ENCODE measurements at regions not wholly inside any gene's neighbourhood (a gene's known extent, or its start where the extent isn't known, plus 50 kb on each side); places are given as distances from the start of the nearest gene placed in this dataset.
"Not testable (repeated sequence)": the region's sequence is repeated elsewhere in the genome, so short reads cannot be mapped to it uniquely, and the experiment has no call there.

DNA sequence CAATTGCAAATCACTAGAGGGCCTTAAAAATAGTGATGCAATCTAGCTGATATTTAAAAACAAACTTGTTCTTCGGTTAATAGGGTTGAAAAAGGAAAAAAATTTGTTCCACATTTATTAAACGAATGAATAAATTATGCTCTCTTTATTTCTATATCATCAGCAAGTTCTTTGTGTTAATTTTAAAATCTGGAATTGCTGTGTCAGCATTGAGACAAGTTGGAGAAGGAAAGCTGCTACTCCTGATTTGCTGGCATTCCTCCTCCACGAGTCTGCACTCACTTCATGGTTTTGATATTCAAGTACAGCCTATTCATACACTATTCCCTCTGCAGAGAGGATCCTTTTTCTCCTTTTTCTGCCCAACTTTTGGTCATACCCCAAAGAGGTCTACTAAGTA is 117.6 kb downstream of the MRPL39 start:
- no peak for DNase-seq

DNA sequence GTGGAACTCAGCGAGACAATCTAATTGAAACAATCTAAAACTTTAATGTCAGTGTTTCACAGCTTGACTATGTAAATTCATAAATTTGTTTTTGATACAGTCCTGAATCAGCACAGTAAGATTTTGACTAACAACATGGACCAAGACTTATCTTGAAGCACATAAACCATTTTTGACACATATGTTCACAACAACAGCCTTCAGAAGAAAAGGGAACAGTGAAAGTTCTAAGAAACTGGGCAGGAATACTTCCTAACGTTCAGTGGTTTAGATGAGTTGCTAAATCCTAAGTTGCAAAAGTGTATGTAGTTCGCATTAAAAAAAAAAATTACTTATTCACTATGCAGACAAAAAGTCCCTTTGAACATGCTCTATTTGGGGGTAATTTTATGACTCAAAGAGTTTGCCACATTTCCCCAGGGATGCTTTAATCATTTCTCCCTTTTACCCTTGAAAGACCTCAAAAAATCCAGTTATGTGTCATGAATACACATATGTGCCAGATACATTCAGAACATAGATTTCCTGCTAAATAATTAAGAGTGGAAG is 120.2 kb downstream of the MRPL39 start:
- no peak for DNase-seq

DNA sequence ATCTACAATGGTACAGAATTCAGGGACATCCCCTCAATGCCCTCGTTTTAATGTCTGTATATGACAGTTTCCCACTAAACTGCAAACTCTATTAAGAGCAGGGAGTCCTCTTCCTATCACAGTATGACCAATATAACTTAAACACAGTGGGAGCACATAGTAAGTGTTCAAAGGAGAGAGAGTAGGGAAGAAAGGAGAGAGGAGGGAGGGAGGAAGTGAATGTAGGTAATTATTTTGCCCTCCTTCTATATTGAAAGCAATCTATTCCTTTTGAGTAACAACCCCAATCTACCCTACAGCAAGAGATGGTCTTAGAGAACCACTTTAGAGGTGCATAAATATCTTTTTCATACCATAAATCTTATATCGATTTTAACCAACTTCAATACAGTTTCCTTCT is 121.4 kb downstream of the MRPL39 start:
- no peak for DNase-seq

DNA sequence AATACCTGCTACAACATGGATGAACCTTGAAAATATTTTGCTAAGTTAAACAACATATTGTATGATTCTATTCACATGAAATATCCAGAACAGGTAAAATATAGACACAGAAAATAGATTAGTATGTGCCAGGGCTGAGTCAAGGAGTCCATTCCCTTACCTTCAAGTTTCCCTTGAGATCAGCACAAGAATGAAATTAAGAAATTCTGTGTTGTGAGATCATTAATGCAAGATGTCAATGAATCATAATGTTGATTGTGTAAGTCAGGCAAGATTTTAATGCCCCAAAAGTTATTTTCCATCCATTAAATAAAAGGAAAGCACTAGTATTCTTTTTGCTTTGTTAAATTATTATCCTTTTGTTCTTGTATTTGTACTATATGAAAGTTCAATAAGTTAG is 139.4 kb downstream of the MRPL39 start:
- no peak for DNase-seq

DNA sequence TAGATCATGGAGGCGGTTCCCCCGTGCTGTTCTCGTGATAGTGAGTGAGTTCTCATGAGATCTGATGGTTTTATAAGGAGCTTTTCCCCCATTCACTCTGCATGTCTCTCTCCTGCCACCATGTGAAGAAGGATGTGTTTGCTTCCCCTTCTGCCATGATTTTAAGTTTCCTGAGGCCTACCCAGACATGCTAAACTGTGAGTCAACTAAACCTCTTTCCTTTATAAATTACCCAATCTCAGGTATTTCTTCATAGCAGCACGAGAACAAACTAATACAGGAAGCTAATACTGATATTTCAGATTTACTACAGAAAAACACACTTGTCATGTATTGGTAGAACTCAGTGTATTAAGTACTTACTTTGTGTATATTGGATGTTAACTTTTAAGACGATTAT is 140.2 kb downstream of the MRPL39 start:
- not testable (repeated sequence) for DNase-seq

DNA sequence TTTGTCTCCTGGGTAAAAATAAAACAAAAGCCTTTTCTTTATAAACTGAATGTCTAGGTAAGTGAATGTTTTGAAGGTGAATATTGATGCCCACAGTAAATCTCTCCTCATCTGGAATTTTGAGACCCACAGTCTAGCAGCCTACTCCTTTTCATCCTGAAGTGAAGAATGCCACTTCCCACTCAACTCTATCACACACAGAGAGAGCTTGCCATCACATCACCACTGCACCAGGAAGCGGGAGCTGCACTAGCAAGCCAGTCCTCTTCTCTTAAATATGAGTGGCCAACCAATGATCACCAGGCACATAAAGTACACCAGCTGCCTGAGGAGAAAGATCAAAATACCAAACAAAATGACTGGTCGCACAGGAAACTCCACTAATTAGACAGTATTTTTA is 140.8 kb downstream of the MRPL39 start:
- no peak for DNase-seq

DNA sequence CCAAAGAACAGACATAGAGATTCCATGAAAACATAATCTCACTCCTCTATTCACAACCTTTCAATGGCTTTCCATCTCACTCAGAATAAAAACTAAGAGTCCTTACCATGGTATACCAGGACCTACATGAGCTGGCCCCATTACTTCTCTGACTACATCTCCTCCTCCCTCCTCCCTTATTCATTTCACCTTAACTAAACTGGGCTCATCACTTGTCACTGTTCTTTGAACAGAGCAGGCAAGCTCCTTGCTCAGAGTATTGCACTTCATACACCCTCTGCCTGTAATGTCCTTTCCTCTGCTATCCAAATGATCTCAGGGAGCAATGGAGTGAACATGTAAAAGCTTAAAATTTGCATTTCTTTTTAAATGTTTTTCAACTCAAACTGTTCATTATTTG is 142.0 kb downstream of the MRPL39 start:
- no peak for DNase-seq

DNA sequence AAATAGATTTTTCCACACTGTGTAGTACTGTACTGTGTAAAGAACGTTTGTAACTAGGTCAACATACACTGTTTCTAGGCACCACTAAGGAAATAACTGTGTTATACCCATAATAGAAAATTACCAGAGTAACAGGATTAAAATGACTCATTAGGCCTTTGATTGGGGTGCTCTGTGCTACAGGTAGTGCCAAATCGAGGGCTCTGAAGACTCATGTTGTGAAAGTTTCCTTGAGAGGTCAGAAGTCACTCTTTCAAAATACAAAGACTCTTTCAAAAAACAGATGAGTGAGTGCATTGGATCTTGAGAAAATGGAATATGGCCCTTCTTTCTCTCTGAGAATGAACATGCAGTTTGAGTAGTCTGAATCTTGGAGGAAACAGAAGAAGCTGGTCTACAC is 143.0 kb downstream of the MRPL39 start:
- no peak for DNase-seq

DNA sequence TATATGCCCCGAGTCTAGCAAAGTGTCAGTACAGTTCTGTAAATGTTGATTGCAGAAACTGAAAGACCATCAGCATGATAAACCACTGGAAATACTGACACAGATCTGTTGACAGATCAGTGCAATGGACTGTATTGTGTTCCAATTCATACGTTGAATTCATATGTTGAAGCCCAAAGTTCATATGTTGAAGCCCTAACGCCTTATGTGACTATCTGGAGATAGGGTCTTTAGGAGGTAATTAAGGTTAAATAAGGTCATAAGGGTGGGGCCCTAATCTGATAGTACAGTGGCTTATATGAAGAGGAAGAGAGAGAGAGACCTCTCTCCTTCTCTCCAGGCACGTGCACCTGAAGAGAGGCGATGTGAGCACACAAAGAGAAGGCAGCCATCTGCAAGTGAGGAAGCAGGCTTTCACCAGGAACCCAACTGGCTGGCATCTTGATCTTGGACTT is 144.7 kb downstream of the MRPL39 start:
- no peak for DNase-seq

DNA sequence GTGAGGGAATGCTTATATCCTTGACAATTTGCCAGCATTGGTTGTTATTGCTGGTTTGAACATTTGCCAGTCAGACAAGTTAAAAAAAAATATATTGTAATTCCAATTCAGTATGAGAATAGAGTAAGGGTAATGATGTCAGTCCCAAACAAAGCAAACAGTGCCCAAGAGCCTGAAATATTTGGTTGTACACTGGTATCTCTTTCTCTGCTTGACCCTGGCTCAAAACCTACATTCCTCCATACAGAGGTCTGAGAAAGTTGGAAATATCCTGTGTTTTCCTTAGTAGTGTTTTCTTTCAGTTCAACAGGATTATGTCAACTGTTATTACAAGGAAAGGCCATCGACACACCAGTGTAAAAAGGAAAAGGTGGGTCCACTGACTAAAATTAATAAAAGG is 145.6 kb downstream of the MRPL39 start:
- no peak for DNase-seq

DNA sequence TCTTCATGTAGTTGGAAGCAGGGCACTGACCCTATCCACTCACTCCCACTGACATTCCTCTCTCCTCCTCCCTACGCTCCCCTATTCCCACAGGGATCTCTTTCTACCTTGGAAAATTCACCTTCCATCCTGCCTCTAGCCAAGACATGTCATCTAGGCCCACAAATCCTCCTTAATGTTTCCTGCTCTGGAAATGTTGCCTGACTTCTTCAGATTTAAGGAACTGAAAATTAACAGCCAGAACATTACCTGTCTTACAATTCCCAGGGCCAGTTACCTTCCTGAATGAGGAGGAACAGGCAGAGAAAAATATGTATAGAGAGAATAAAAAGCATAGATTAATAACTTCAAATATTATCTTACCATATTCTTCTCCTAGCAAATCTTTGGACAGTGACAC is 147.3 kb downstream of the MRPL39 start:
- no peak for DNase-seq

DNA sequence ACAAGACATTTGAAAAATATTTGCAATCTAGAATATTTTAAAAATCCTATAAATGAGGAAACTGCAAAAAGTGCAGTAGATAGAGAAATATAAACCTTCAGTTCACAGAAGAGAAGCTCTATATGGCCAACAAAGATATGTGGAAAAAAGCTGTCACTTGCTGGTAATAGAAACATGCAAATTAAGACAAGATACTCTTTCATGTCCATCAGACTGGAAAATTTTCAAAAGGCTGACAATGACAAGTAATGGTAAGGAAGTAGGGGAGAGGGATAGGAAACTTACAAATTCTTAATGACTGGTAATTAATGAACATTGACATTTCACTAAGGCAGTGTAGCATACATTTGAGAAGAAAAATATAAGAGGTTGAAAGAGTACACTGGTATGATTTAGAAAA is 147.9 kb downstream of the MRPL39 start:
- DNase-seq = no peak

DNA sequence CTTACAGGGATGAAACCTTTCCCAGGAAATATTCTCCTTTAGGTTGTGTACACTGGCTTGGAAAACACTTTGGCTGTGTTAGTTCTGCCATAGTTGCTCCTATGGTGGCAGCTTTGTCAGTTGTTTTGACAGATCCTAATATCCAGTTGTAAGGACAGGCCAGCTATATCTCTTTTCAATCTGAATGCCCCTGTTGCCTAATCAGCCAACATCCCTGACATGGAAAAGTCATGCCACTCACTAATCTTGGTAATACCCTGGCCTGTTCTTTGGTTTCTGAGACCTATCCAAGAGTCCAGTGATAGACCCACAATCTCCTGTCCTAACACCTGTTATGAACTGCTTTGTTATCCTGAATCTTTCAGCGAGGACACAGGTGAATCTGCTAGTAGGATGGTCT is 148.8 kb downstream of the MRPL39 start:
- DNase-seq = no peak

DNA sequence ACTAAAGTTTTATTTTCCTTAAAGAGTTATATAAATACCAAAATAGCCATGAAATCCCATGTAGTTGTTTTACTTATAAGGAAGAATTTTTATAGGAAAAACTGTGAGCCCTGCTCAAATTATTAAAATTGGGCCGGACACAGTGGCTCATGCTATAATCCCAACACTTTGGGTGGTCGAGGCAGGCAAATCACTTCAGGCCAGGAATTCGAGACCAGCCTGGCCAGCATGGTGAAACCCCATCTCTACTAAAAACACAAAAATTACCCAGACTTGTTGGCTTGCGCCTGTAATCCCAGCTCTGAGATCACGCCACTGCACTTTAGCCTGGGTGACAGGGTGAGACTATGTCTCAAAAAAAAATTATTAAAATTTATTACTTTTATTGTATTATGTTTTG is 149.3 kb downstream of the MRPL39 start:
- DNase-seq = no peak

DNA sequence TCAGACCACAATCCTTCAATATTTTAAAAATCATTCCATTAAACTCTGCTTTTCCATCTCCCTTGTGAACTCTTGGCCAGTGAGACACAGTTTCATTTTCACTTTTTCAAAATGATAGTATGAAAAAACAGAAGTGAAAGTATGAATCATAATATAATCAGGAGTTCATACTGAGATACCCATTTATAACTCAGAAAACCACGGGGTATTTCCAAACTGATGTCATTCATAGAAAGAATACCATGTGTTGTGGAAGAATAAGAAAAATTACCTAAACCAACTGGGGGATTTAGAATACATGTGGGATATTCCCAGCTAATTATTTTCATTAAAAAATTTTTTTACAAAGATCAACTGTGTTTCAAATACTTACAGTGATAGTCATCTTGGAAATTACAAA is 149.9 kb downstream of the MRPL39 start:
- DNase-seq = no peak

DNA sequence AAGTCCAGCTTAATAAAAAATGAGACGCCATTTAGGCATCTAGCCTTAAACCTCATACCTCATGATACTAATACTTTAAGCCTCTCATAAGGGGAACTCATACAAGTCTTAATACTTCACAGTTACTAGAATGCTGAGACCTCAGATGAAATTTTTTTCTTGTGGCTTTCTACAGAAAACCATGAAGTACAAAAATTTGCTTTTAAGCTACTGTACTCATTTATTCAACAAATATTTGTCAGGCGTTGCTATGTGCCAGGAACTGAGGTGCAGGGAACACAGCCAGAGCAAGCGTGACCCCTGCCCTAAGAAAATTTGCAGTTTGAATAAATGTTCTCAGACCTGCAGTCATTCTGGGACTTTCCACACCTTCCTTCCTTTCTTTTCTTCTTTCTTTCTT is 150.6 kb downstream of the MRPL39 start:
- DNase-seq = no peak

DNA sequence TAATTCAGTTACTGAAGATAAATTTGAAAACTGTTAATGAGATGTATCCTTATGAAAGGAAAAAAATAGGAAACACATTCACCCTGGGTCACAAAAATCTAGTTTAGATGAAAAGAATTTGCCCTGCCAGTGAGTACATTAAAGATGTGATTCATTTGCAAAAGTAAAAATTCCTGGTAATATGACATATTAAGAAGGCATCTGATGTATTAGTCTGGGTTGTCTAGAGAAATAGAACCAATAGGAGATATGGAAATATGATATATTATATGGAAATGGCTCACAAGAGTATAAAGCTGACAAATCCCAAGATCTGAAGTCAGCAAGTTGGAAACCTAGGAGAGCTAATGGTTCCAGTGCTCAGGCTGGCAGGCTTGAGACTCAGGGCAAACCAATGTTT is 153.8 kb downstream of the MRPL39 start:
- no peak for DNase-seq

DNA sequence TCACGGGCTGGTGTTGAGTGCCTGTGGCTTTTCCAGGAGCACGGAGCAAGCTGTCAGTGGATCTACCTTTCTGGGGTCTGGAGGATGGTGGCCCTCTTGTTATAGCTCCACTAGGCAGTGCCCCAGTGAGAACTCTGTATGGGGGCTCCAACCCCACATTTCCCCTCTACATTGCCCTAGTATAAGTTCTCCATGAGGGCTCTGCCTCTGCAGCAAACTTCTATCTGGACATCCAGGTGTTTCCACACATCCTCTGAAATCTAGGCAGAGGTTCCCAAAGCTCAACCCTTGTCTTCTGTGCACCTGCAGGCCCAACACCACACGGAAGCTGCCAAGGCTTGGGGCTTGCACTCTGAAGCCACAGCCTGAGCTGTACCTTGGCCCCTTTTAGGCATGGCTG is 157.3 kb downstream of the MRPL39 start:
- DNase-seq = no peak

DNA sequence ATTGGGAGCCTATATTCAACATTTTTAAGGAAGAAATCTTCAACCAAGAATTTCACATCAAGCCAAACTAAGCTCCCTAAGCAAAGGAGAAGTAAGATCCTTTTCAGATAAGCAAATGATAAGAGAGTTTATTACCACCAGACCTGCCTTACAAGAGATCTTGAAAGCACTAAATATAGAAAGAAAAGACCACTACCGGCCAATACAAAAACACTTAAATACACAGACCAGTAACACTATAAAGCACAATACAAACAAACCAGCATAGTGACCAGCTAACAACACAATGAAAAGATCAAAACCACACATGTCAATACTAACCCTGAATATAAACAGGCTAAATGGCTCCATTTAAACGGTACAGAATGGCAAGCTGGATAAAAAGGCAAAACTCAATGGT is 165.4 kb downstream of the MRPL39 start:
- no peak for DNase-seq

DNA sequence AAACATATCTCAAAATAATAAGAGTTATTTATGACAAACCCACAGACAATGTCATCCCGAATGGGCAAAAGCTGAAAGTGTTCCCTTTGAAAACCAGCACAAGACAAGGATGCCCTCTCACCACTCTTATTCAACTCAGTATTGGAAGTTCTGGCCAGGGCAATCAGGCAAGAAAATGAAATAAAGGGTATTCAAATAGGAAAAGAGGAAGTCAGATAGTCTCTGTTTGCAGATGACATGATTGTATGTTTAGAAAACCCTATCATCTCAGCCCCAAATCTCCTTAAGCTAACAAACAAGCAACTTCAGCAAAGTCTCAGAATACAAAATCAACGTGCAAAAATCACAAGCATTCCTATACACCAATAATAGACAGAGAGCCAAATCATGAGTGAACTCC is 169.8 kb downstream of the MRPL39 start:
- not testable (repeated sequence) for DNase-seq

DNA sequence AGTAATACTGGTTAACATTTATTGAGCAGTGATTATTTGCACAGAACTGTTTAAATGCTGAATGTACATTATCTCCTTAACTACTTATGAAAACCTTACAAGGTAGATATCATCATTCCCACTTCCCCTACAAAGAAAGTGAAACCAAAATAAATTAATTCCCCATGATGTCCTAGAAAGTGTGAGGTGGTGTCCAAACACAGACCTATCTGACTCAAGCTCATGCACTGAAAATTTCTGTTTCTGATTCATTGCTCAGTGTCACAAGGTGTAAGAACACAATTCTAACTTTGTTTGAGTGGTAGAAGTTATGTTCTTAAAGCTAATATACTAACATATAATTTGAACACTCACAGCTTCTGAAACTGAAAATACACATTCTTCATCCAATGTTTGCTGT is 178.7 kb downstream of the MRPL39 start:
- no peak for DNase-seq

DNA sequence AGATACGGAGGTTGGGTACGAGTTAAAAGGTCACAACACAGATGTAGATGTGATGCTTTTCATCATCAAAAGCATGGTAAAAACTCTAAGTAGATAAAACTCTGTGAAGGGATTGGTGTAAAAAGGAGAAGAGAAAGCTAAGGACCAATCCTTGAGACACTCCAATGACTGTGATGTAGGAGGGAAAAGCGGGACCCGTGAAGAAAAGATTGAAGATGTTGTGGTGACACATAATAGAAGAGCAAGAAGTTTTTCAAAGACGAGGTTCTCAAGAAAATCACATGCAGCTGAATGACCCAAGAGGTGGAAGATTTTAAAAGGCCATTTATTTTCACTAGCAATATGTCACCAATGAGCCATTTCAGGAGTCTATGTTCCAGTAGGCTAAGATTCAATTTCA is 179.5 kb downstream of the MRPL39 start:
- no peak for DNase-seq

DNA sequence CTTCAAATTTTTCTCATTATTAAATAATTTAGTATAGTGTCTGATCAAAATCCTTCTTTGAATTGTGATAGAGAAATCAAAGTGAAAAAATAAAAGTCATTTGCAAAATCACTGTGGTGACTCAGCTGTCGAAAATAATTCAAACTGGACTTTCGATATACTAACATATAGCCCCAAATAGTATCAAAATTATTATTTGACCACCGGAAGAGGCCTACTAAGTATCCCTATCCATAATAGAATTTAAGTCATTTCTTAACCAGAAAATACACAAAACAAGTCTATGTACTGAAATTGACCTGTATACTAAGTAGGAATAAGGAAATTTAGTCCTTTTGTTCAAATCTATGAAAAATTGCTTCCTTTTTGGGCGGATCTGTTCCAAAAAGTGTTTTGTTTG is 180.7 kb downstream of the MRPL39 start:
- no peak for DNase-seq

DNA sequence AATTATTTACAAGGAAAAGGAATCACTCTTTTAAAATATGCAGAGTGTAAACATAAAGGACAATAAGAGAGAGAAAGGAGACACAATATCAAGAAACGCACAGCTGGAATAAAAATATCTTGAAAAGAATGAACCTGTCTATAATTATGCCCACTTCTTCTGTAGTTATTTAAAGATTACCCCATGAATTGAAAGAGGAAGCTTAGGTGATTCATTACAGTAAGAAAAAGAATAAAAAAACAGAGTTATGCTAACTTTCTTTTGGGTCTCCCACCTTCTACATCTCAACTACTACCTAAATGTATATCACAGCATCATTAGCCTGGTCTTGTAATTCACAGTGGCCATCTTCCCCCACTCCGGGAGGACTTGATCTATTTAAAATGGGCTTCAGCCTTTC is 182.1 kb downstream of the MRPL39 start:
- DNase-seq = no peak

All from anterior cingulate cortex (tissue), 58 donors.